ENCODE measurements at regions not wholly inside any gene's neighbourhood (a gene's known extent, or its start where the extent isn't known, plus 50 kb on each side); places are given as distances from the start of the nearest gene placed in this dataset.

DNA sequence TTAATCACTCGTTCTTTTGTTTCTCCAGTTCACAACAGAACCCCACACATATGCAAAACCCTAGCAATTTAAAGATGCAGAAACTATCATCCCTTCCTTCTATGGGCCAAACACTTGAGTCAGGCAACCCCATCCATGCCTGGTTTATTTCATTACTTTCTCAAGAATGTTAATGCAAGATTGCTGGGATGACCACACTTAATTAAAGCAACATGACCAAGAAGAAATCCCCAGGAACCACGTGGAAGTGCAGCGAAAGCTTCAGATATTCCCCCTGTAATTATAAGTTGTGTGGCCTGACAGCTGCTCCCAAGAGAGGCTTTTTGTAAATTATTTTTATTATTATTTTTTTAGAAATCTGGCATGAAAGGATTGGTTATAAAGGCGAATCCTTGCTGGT, 246.2 kb upstream of the ID2 start:
- TF ChIP-seq FOXA1 (IDR thresholded peaks at IDR 0.05) (no peak), YY1 (IDR thresholded peaks at IDR 0.05) (no peak)
- TF ChIP-seq, protein P1, sequence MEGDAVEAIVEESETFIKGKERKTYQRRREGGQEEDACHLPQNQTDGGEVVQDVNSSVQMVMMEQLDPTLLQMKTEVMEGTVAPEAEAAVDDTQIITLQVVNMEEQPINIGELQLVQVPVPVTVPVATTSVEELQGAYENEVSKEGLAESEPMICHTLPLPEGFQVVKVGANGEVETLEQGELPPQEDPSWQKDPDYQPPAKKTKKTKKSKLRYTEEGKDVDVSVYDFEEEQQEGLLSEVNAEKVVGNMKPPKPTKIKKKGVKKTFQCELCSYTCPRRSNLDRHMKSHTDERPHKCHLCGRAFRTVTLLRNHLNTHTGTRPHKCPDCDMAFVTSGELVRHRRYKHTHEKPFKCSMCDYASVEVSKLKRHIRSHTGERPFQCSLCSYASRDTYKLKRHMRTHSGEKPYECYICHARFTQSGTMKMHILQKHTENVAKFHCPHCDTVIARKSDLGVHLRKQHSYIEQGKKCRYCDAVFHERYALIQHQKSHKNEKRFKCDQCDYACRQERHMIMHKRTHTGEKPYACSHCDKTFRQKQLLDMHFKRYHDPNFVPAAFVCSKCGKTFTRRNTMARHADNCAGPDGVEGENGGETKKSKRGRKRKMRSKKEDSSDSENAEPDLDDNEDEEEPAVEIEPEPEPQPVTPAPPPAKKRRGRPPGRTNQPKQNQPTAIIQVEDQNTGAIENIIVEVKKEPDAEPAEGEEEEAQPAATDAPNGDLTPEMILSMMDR (IDR thresholded peaks at IDR 0.05; ENCODE audit: low read depth, low read length, missing input control) = no peak
- TF ChIP-seq, protein P2, sequence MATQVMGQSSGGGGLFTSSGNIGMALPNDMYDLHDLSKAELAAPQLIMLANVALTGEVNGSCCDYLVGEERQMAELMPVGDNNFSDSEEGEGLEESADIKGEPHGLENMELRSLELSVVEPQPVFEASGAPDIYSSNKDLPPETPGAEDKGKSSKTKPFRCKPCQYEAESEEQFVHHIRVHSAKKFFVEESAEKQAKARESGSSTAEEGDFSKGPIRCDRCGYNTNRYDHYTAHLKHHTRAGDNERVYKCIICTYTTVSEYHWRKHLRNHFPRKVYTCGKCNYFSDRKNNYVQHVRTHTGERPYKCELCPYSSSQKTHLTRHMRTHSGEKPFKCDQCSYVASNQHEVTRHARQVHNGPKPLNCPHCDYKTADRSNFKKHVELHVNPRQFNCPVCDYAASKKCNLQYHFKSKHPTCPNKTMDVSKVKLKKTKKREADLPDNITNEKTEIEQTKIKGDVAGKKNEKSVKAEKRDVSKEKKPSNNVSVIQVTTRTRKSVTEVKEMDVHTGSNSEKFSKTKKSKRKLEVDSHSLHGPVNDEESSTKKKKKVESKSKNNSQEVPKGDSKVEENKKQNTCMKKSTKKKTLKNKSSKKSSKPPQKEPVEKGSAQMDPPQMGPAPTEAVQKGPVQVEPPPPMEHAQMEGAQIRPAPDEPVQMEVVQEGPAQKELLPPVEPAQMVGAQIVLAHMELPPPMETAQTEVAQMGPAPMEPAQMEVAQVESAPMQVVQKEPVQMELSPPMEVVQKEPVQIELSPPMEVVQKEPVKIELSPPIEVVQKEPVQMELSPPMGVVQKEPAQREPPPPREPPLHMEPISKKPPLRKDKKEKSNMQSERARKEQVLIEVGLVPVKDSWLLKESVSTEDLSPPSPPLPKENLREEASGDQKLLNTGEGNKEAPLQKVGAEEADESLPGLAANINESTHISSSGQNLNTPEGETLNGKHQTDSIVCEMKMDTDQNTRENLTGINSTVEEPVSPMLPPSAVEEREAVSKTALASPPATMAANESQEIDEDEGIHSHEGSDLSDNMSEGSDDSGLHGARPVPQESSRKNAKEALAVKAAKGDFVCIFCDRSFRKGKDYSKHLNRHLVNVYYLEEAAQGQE (IDR thresholded peaks at IDR 0.05) = no peak
- TF ChIP-seq, protein P3, sequence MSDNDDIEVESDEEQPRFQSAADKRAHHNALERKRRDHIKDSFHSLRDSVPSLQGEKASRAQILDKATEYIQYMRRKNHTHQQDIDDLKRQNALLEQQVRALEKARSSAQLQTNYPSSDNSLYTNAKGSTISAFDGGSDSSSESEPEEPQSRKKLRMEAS (IDR thresholded peaks at IDR 0.05) = no peak
- TF ChIP-seq, protein P4, sequence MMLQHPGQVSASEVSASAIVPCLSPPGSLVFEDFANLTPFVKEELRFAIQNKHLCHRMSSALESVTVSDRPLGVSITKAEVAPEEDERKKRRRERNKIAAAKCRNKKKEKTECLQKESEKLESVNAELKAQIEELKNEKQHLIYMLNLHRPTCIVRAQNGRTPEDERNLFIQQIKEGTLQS (IDR thresholded peaks at IDR 0.05) = no peak
